Gastroesophageal sphincter (tissue), 2 donors: ENCODE measurements at regions not wholly inside any gene's neighbourhood (a gene's known extent, or its start where the extent isn't known, plus 50 kb on each side); places are given as distances from the start of the nearest gene placed in this dataset.

Source experiments
- EP300 ChIP-seq: sonication (generic); formaldehyde crosslinking; IDR thresholded peaks from one replicate; pipeline ENCODE4 v1.6.1; 2017; ENCODE audit warnings: antibody characterized with exemption, mild to moderate bottlenecking
- POLR2A ChIP-seq, 2 donors: fragments of 450-650 bp; IDR thresholded peaks; one replicate each; pipeline ENCODE4 v1.6.1; 2017; ENCODE audit warnings: antibody characterized with exemption in 2 of 2, mild to moderate bottlenecking in 2 of 2, moderate library complexity in 1 of 2

GRCh38 chr4:81625422-81626417 lies 154.0 kb upstream of the RASGEF1B start:
- TF ChIP-seq EP300: no peak
- no peak for TF ChIP-seq POLR2A (IDR thresholded peaks at IDR 0.05)
